Erythroblast (primary cell): ENCODE measurements at regions not wholly inside any gene's neighbourhood (a gene's known extent, or its start where the extent isn't known, plus 50 kb on each side); places are given as distances from the start of the nearest gene placed in this dataset.

Experiments used
- GATA1 ChIP-seq: IDR thresholded peaks from 2 replicates; pipeline ENCODE4 v1.6.1; 2011; ENCODE audit warnings: low read depth, mild to moderate bottlenecking, control low read depth, low read length, moderate library complexity
- POLR2A ChIP-seq: IDR thresholded peaks from 2 replicates; pipeline ENCODE4 v1.6.1; 2011; ENCODE audit warnings: mild to moderate bottlenecking, low read length

DNA sequence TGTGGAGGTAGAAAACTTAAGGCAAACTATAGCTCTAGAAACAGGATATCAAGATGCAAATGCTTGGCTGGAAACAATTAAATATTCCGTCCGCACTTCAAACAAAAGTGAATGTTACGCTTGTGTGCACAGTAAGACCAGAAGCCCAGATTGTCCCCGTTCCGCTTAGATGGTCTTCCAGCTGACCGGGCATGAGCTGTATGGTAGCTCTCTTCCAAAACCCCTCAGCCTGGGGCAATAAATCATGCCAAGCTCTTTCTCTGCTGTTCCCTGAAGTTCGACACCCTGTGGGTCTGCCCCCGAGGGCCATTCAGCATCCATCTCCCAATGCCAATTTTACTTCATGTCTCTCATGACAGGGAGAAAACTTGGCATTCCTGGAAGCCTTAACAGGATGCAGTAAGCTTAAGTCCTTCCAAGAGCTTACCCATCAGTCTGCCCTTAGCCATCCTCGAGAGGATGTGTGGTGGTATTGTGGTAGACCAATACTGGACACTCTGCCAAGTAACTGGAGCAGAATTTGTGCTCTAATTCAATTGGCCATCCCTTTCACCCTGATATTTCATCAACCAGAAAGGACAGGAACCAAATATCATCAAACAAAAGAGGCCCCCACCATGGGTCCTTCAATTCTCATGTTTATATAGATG lies 70.7 kb upstream of the RANBP6 start:
- TF ChIP-seq POLR2A (no peak), GATA1 (no peak)
